HCT116 (cell line): ENCODE measurements at regions not wholly inside any gene's neighbourhood (a gene's known extent, or its start where the extent isn't known, plus 50 kb on each side); places are given as distances from the start of the nearest gene placed in this dataset.

ENCODE experiments used
- EZH2phosphoT487 ChIP-seq: fragments of 200-600 bp; IDR thresholded peaks from 2 replicates; pipeline ENCODE4 v1.6.1; 2018; ENCODE audit warnings: antibody characterized with exemption, borderline replicate concordance
- POLR2A ChIP-seq: IDR thresholded peaks from 2 replicates; pipeline ENCODE4 v1.7.0; 2011; ENCODE audit warnings: borderline replicate concordance; ENCODE audit not compliant: insufficient read depth, insufficient read length; ENCODE audit errors: extremely low read depth
- POLR2AphosphoS5 ChIP-seq: IDR thresholded peaks from 2 replicates; pipeline ENCODE4 v1.6.1; 2011; ENCODE audit warnings: mild to moderate bottlenecking, low read depth, low read length, moderate library complexity
- RAD21 ChIP-seq: IDR thresholded peaks from 2 replicates; pipeline ENCODE4 v1.6.1; 2012; ENCODE audit warnings: low read depth, mild to moderate bottlenecking
- TCF7L2 ChIP-seq: IDR thresholded peaks from 2 replicates; pipeline ENCODE4 v1.7.0; 2011; ENCODE audit warnings: borderline replicate concordance, inconsistent platforms; ENCODE audit not compliant: insufficient read depth, insufficient read length; ENCODE audit errors: extremely low read depth
- TF ChIP-seq, protein P1 (sequence below): IDR thresholded peaks from 2 replicates; pipeline ENCODE4 v1.6.1; 2012
- TF ChIP-seq, protein P2 (sequence below): IDR thresholded peaks from 2 replicates; pipeline ENCODE4 v1.6.1; 2012; ENCODE audit warnings: low read depth
- TF ChIP-seq, protein P3 (sequence below), 3 experiments: fragments of 200-600 bp in 1 of 3; sonication (generic) in 1 of 3; IDR thresholded peaks in 2 of 3; conservative IDR thresholded peaks in 1 of 3; 2 replicates each; pipeline ENCODE4 v1.5.1; 2012 to 2017; ENCODE audit warnings: low read depth in 2 of 3, low read length in 2 of 3, antibody characterized with exemption in 1 of 3, borderline replicate concordance in 1 of 3, control low read depth in 1 of 3, mild to moderate bottlenecking in 1 of 3, mixed read lengths in 1 of 3, mixed run types in 1 of 3, moderate library complexity in 1 of 3; ENCODE audit not compliant: insufficient read depth in 1 of 3

DNA sequence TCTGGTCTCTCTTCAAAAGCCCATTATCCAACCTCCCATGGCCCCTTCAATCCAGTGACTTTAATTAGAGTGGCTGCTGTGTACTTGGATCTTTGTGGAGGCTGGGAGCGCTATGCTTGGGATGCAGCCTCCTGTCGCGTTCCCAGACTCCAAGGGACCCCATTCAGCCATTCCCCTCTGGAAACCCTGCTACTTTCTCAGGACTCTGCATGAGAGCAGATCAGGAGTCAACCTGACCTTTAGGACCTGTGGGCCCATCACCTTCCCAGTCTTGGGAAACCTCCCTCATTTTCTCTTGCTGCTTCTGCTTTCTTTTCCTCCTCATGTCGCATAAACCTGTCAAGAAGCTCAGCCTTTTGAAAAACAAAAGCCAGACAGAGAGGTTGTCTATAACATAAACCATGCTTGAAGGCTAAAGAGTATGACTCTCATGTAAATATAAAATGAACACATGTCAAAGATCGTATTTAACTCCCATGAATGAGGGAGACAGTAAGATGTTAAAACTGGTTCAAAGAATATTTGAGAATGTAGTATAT lies 143.1 kb upstream of the PELI1 start:
- TF ChIP-seq, protein P1, sequence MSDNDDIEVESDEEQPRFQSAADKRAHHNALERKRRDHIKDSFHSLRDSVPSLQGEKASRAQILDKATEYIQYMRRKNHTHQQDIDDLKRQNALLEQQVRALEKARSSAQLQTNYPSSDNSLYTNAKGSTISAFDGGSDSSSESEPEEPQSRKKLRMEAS, result no peak
- TF ChIP-seq TCF7L2 (no peak), EZH2phosphoT487 (no peak), POLR2A (no peak), RAD21 (no peak), POLR2AphosphoS5 (no peak)
- TF ChIP-seq, protein P2, sequence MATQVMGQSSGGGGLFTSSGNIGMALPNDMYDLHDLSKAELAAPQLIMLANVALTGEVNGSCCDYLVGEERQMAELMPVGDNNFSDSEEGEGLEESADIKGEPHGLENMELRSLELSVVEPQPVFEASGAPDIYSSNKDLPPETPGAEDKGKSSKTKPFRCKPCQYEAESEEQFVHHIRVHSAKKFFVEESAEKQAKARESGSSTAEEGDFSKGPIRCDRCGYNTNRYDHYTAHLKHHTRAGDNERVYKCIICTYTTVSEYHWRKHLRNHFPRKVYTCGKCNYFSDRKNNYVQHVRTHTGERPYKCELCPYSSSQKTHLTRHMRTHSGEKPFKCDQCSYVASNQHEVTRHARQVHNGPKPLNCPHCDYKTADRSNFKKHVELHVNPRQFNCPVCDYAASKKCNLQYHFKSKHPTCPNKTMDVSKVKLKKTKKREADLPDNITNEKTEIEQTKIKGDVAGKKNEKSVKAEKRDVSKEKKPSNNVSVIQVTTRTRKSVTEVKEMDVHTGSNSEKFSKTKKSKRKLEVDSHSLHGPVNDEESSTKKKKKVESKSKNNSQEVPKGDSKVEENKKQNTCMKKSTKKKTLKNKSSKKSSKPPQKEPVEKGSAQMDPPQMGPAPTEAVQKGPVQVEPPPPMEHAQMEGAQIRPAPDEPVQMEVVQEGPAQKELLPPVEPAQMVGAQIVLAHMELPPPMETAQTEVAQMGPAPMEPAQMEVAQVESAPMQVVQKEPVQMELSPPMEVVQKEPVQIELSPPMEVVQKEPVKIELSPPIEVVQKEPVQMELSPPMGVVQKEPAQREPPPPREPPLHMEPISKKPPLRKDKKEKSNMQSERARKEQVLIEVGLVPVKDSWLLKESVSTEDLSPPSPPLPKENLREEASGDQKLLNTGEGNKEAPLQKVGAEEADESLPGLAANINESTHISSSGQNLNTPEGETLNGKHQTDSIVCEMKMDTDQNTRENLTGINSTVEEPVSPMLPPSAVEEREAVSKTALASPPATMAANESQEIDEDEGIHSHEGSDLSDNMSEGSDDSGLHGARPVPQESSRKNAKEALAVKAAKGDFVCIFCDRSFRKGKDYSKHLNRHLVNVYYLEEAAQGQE, result no peak
- TF ChIP-seq, protein P3, sequence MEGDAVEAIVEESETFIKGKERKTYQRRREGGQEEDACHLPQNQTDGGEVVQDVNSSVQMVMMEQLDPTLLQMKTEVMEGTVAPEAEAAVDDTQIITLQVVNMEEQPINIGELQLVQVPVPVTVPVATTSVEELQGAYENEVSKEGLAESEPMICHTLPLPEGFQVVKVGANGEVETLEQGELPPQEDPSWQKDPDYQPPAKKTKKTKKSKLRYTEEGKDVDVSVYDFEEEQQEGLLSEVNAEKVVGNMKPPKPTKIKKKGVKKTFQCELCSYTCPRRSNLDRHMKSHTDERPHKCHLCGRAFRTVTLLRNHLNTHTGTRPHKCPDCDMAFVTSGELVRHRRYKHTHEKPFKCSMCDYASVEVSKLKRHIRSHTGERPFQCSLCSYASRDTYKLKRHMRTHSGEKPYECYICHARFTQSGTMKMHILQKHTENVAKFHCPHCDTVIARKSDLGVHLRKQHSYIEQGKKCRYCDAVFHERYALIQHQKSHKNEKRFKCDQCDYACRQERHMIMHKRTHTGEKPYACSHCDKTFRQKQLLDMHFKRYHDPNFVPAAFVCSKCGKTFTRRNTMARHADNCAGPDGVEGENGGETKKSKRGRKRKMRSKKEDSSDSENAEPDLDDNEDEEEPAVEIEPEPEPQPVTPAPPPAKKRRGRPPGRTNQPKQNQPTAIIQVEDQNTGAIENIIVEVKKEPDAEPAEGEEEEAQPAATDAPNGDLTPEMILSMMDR (IDR thresholded peaks at IDR 0.05 in 2 of 3, conservative IDR thresholded peaks at IDR 0.05 in 1 of 3; ENCODE audit: borderline replicate concordance in 1 of 3, insufficient read depth in 1 of 3, low read depth in 2 of 3, low read length in 2 of 3), result no peak
